Muscle layer of colon (tissue), 2 donors: ENCODE measurements at regions not wholly inside any gene's neighbourhood (a gene's known extent, or its start where the extent isn't known, plus 50 kb on each side); places are given as distances from the start of the nearest gene placed in this dataset.
"Not testable (repeated sequence)": the region's sequence is repeated elsewhere in the genome, so short reads cannot be mapped to it uniquely, and the experiment has no call there.

Source experiments
- H3K27ac ChIP-seq: one replicate; pipeline ENCODE4 v1.7.0; 2013; ENCODE audit warnings: low read depth, mild to moderate bottlenecking, low read length, moderate library complexity
- H3K27me3 ChIP-seq, 2 donors: one replicate each; pipeline ENCODE4 v1.7.0; 2013; ENCODE audit warnings: low read length in 2 of 2, mild to moderate bottlenecking in 2 of 2; ENCODE audit not compliant: insufficient read depth in 2 of 2, control insufficient read depth in 1 of 2
- H3K36me3 ChIP-seq: one replicate; pipeline ENCODE4 v1.7.0; 2013; ENCODE audit warnings: mild to moderate bottlenecking, low read length; ENCODE audit not compliant: insufficient read depth
- H3K4me1 ChIP-seq: one replicate; pipeline ENCODE4 v1.7.0; 2013; ENCODE audit warnings: mild to moderate bottlenecking, low read length; ENCODE audit not compliant: insufficient read depth
- H3K4me3 ChIP-seq, 2 donors: one replicate each; pipeline ENCODE4 v1.7.0; 2013; ENCODE audit warnings: low read length in 2 of 2, low read depth in 1 of 2, mild to moderate bottlenecking in 1 of 2, moderate library complexity in 1 of 2
- H3K9ac ChIP-seq: one replicate; pipeline ENCODE4 v1.7.0; 2013; ENCODE audit warnings: low read length
- H3K9me3 ChIP-seq: one replicate; pipeline ENCODE4 v1.7.0; 2013; ENCODE audit warnings: mild to moderate bottlenecking, low read length
- donor health status: abdominal sarcoma.
- donor health status: Adenocarcinoma of cecum.

- not testable (repeated sequence) for H3K27ac ChIP-seq, H3K27me3 ChIP-seq
Observed at GRCh38 chr11:123318132-123318531, 111.9 kb upstream of the GRAMD1B start.

GRCh38 chr11:123316003-123316402 lies 114.1 kb upstream of the GRAMD1B start:
- Histone ChIP-seq H3K4me1 (no peaks in the 10 kb centered on the region), H3K9me3 (no peaks in the 10 kb centered on the region), H3K9ac (no peak overlapping the region), H3K27ac (no peak overlapping the region), H3K27me3 (peaks cover 0 to 4% of the 10 kb centered on the region in 2 donors), H3K4me3 (no peak overlapping the region), H3K36me3 (no peaks in the 10 kb centered on the region)

More at GRCh38 chr11:123318132-123318531, 111.9 kb upstream of the GRAMD1B start:
- H3K9ac ChIP-seq, H3K4me1 ChIP-seq, H3K36me3 ChIP-seq, H3K4me3 ChIP-seq, H3K9me3 ChIP-seq: not testable (repeated sequence)

- no peaks in the 10 kb centered on the region for H3K4me1 ChIP-seq
- H3K4me3 ChIP-seq, result no peak overlapping the region
- no peak overlapping the region for H3K9ac ChIP-seq
- no peak overlapping the region for H3K27ac ChIP-seq
- peaks cover 0 to 4% of the 10 kb centered on the region in 2 donors for H3K27me3 ChIP-seq
- no peaks in the 10 kb centered on the region for H3K9me3 ChIP-seq
- H3K36me3 ChIP-seq, result no peaks in the 10 kb centered on the region
Observed at GRCh38 chr11:123314972-123315371, 115.1 kb upstream of the GRAMD1B start.

GRCh38 chr11:123313262-123313661 lies 116.8 kb upstream of the GRAMD1B start:
- Histone ChIP-seq H3K4me3 (no peak overlapping the region), H3K27ac (no peak overlapping the region), H3K36me3 (no peaks in the 10 kb centered on the region), H3K9ac (no peak overlapping the region), H3K4me1 (no peaks in the 10 kb centered on the region), H3K9me3 (no peaks in the 10 kb centered on the region), H3K27me3 (peaks cover 0 to 4% of the 10 kb centered on the region in 2 donors)

- H3K27me3 ChIP-seq, result no peaks in the 10 kb centered on the region
- H3K4me3 ChIP-seq, result no peak overlapping the region
- no peaks in the 10 kb centered on the region for H3K4me1 ChIP-seq
- H3K36me3 ChIP-seq, result no peaks in the 10 kb centered on the region
- no peak overlapping the region for H3K27ac ChIP-seq
- no peaks in the 10 kb centered on the region for H3K9me3 ChIP-seq
- no peak overlapping the region for H3K9ac ChIP-seq
Observed at GRCh38 chr11:123308077-123308476, 113.0 kb upstream of the CLMP start.

GRCh38 chr11:123307276-123307675 lies 112.2 kb upstream of the CLMP start:
- Histone ChIP-seq H3K9me3 (no peaks in the 10 kb centered on the region), H3K4me1 (no peaks in the 10 kb centered on the region), H3K36me3 (no peaks in the 10 kb centered on the region), H3K27me3 (no peaks in the 10 kb centered on the region), H3K27ac (no peak overlapping the region), H3K4me3 (no peak overlapping the region), H3K9ac (no peak overlapping the region)

GRCh38 chr11:123306531-123306930 lies 111.5 kb upstream of the CLMP start:
- H3K9ac ChIP-seq, result no peak overlapping the region
- H3K9me3 ChIP-seq, result no peaks in the 10 kb centered on the region
- no peaks in the 10 kb centered on the region for H3K27me3 ChIP-seq
- H3K27ac ChIP-seq, result no peak overlapping the region
- H3K36me3 ChIP-seq, result no peaks in the 10 kb centered on the region
- H3K4me3 ChIP-seq, result no peak overlapping the region
- H3K4me1 ChIP-seq, result peaks cover under 1% of the 10 kb centered on the region

GRCh38 chr11:123305601-123306375 lies 110.7 kb upstream of the CLMP start:
- Histone ChIP-seq H3K27me3 (peaks cover 0 to 1% of the 10 kb centered on the region in 2 donors), H3K9me3 (no peaks in the 10 kb centered on the region), H3K9ac (no peak overlapping the region), H3K4me3 (no peak overlapping the region), H3K4me1 (peaks cover 4% of the 10 kb centered on the region), H3K36me3 (no peaks in the 10 kb centered on the region), H3K27ac (no peak overlapping the region)

- Histone ChIP-seq H3K4me1 (peaks cover 4% of the 10 kb centered on the region), H3K9ac (no peak overlapping the region), H3K36me3 (no peaks in the 10 kb centered on the region), H3K4me3 (no peak overlapping the region), H3K9me3 (no peaks in the 10 kb centered on the region), H3K27me3 (peaks cover 3 to 5% of the 10 kb centered on the region in 2 donors), H3K27ac (no peak overlapping the region)
Observed at GRCh38 chr11:123304828-123305466, 109.9 kb upstream of the CLMP start.

- peaks cover 4% of the 10 kb centered on the region for H3K4me1 ChIP-seq
- no peak overlapping the region for H3K27ac ChIP-seq
- peaks cover 5 to 11% of the 10 kb centered on the region in 2 donors for H3K27me3 ChIP-seq
- no peak overlapping the region for H3K4me3 ChIP-seq
- no peaks in the 10 kb centered on the region for H3K36me3 ChIP-seq
- no peaks in the 10 kb centered on the region for H3K9me3 ChIP-seq
- H3K9ac ChIP-seq, result no peak overlapping the region
Observed at GRCh38 chr11:123303924-123304323, 108.9 kb upstream of the CLMP start.

- Histone ChIP-seq H3K4me1 (peaks cover 4% of the 10 kb centered on the region), H3K9ac (no peak overlapping the region), H3K27ac (no peak overlapping the region), H3K9me3 (no peaks in the 10 kb centered on the region), H3K36me3 (no peaks in the 10 kb centered on the region), H3K4me3 (no peak overlapping the region), H3K27me3 (peaks cover 8 to 13% of the 10 kb centered on the region in 2 donors)
Observed at GRCh38 chr11:123302751-123303195, 107.7 kb upstream of the CLMP start.
